ENCODE measurements at regions not wholly inside any gene's neighbourhood (a gene's known extent, or its start where the extent isn't known, plus 50 kb on each side); places are given as distances from the start of the nearest gene placed in this dataset.

- Histone ChIP-seq H2AFZ (no peak overlapping the region), H3K9me3 (ENCODE audit: control insufficient read depth, low read length) (no peaks in the 10 kb centered on the region), H3K27ac (no peak overlapping the region), H3K4me3 (ENCODE audit: low read depth, low read length) (no peak overlapping the region), H3K36me3 (ENCODE audit: control insufficient read depth, insufficient read depth, low read length) (no peaks in the 10 kb centered on the region), H3K27me3 (ENCODE audit: control insufficient read depth, insufficient read depth, low read length) (no peaks in the 10 kb centered on the region), H3K4me2 (ENCODE audit: low read length) (no peak overlapping the region), H3K9ac (no peak overlapping the region), H3K79me2 (no peaks in the 10 kb centered on the region), H3K4me1 (no peaks in the 10 kb centered on the region)
- no peak for TF ChIP-seq CTCF (IDR thresholded peaks at IDR 0.05)
Observed at GRCh38 chr15:57875347-57875746, 168.8 kb downstream of the POLR2M start.

- no peak overlapping the region for H3K4me2 ChIP-seq (ENCODE audit: low read length)
- H3K27ac ChIP-seq = no peak overlapping the region
- TF ChIP-seq CTCF (IDR thresholded peaks at IDR 0.05) = no peak
- no peaks in the 10 kb centered on the region for H3K4me1 ChIP-seq
- H3K36me3 ChIP-seq (ENCODE audit: control insufficient read depth, insufficient read depth, low read length) = no peaks in the 10 kb centered on the region
- H3K27me3 ChIP-seq (ENCODE audit: control insufficient read depth, insufficient read depth, low read length) = no peaks in the 10 kb centered on the region
- no peaks in the 10 kb centered on the region for H3K79me2 ChIP-seq
- no peak overlapping the region for H2AFZ ChIP-seq
- no peaks in the 10 kb centered on the region for H3K9me3 ChIP-seq (ENCODE audit: control insufficient read depth, low read length)
- no peak overlapping the region for H3K4me3 ChIP-seq (ENCODE audit: low read depth, low read length)
- H3K9ac ChIP-seq = no peak overlapping the region
Observed at GRCh38 chr15:57878573-57878972, 172.1 kb downstream of the POLR2M start.

GRCh38 chr15:57881361-57881760 is 174.8 kb downstream of the POLR2M start:
- Histone ChIP-seq H2AFZ (no peak overlapping the region), H3K9me3 (ENCODE audit: control insufficient read depth, low read length) (no peaks in the 10 kb centered on the region), H3K79me2 (no peaks in the 10 kb centered on the region), H3K4me1 (no peaks in the 10 kb centered on the region), H3K4me3 (ENCODE audit: low read depth, low read length) (no peak overlapping the region), H3K36me3 (ENCODE audit: control insufficient read depth, insufficient read depth, low read length) (no peaks in the 10 kb centered on the region), H3K4me2 (ENCODE audit: low read length) (no peak overlapping the region), H3K27ac (no peak overlapping the region), H3K9ac (no peak overlapping the region), H3K27me3 (ENCODE audit: control insufficient read depth, insufficient read depth, low read length) (no peaks in the 10 kb centered on the region)
- TF ChIP-seq CTCF (IDR thresholded peaks at IDR 0.05) = no peak

- H3K4me1 ChIP-seq = no peaks in the 10 kb centered on the region
- no peak overlapping the region for H2AFZ ChIP-seq
- no peaks in the 10 kb centered on the region for H3K36me3 ChIP-seq (ENCODE audit: control insufficient read depth, insufficient read depth, low read length)
- H3K27ac ChIP-seq = no peak overlapping the region
- no peaks in the 10 kb centered on the region for H3K79me2 ChIP-seq
- no peak for TF ChIP-seq CTCF (IDR thresholded peaks at IDR 0.05)
- no peak overlapping the region for H3K4me3 ChIP-seq (ENCODE audit: low read depth, low read length)
- no peak overlapping the region for H3K9ac ChIP-seq
- H3K4me2 ChIP-seq (ENCODE audit: low read length) = no peak overlapping the region
- no peaks in the 10 kb centered on the region for H3K27me3 ChIP-seq (ENCODE audit: control insufficient read depth, insufficient read depth, low read length)
- no peaks in the 10 kb centered on the region for H3K9me3 ChIP-seq (ENCODE audit: control insufficient read depth, low read length)
Observed at GRCh38 chr15:57881972-57882371, 175.5 kb downstream of the POLR2M start.

GRCh38 chr15:57883701-57884100 is 177.2 kb downstream of the POLR2M start:
- Histone ChIP-seq H3K27ac (no peak overlapping the region), H3K9ac (no peak overlapping the region), H3K9me3 (ENCODE audit: control insufficient read depth, low read length) (no peaks in the 10 kb centered on the region), H3K79me2 (no peaks in the 10 kb centered on the region), H3K4me2 (ENCODE audit: low read length) (no peak overlapping the region), H2AFZ (no peak overlapping the region), H3K4me3 (ENCODE audit: low read depth, low read length) (no peak overlapping the region), H3K36me3 (ENCODE audit: control insufficient read depth, insufficient read depth, low read length) (no peaks in the 10 kb centered on the region), H3K4me1 (no peaks in the 10 kb centered on the region), H3K27me3 (ENCODE audit: control insufficient read depth, insufficient read depth, low read length) (no peaks in the 10 kb centered on the region)
- TF ChIP-seq CTCF (IDR thresholded peaks at IDR 0.05) = no peak
